GM12878 (cell line): ENCODE measurements at regions not wholly inside any gene's neighbourhood (a gene's known extent, or its start where the extent isn't known, plus 50 kb on each side); places are given as distances from the start of the nearest gene placed in this dataset.

ENCODE experiments used
- EP300 ChIP-seq, 2 experiments: fragments of 150-350 bp in 1 of 2; IDR thresholded peaks; 2 replicates each; pipeline ENCODE4 v1.6.1; 2011 to 2012; ENCODE audit warnings: low read depth in 2 of 2, low read length in 2 of 2, borderline replicate concordance in 1 of 2, improper control_type of control experiment in 1 of 2, inconsistent platforms in 1 of 2; ENCODE audit not compliant: control insufficient read depth in 1 of 2
- GABPA ChIP-seq: IDR thresholded peaks from 2 replicates; pipeline ENCODE4 v1.6.1; 2014; ENCODE audit warnings: antibody characterized with exemption, low read depth, mild to moderate bottlenecking, inconsistent platforms
- POLR2A ChIP-seq: IDR thresholded peaks from 2 replicates; pipeline ENCODE4 v1.6.1; 2011; ENCODE audit warnings: low read depth, mild to moderate bottlenecking, low read length
- TF ChIP-seq, protein P1 (sequence below), 3 experiments: IDR thresholded peaks in 2 of 3; conservative IDR thresholded peaks in 1 of 3; 2 replicates each; pipeline ENCODE4 v1.5.1; 2011; ENCODE audit warnings: low read depth in 3 of 3, low read length in 3 of 3, mild to moderate bottlenecking in 3 of 3, control low read depth in 2 of 3, moderate library complexity in 2 of 3, inconsistent platforms in 1 of 3, mixed read lengths in 1 of 3; ENCODE audit not compliant: control insufficient read depth in 2 of 3, insufficient read depth in 1 of 3; ENCODE audit errors: extremely low read depth in 1 of 3
- TF ChIP-seq, protein P2 (sequence below): fragments of 450-650 bp; formaldehyde crosslinking; IDR thresholded peaks from 2 replicates; pipeline ENCODE4 v1.4.0; 2022; ENCODE audit warnings: mild to moderate bottlenecking, moderate library complexity

DNA sequence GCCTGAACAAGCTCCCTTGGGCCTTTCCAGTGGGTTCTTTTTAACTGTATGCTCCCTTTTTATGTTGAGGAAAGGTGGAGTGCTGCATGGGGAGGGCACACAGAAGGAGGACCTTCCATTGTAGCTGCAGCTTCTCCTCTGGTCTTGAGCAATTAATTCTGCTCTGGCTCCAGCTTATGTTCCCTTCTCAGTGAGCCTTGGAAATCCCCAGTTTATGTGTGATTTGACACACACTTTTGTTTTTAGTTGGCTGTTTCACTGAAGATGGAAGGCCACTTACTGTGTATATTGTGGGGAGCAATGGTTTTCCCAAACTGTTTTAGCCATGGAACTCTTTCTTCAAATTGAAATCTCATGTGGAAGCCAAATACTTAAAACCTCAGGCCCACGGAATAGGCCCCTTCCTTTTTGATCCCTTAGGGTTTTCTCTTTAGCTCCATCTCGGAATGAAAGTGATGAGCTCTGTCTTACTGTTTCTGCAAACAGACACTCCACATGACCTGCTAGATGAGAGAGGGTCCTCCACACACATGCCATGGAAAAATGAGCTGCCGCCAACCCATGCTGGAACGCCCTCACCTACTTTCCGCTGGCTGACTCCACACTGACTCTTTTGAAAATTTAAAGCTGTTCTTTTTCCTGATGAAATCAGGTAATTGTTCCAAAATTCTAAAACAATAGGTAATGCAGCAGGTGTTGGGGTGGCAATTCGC lies 280.9 kb upstream of the SIX2 start:
- no peak for TF ChIP-seq POLR2A
- TF ChIP-seq, protein P1, sequence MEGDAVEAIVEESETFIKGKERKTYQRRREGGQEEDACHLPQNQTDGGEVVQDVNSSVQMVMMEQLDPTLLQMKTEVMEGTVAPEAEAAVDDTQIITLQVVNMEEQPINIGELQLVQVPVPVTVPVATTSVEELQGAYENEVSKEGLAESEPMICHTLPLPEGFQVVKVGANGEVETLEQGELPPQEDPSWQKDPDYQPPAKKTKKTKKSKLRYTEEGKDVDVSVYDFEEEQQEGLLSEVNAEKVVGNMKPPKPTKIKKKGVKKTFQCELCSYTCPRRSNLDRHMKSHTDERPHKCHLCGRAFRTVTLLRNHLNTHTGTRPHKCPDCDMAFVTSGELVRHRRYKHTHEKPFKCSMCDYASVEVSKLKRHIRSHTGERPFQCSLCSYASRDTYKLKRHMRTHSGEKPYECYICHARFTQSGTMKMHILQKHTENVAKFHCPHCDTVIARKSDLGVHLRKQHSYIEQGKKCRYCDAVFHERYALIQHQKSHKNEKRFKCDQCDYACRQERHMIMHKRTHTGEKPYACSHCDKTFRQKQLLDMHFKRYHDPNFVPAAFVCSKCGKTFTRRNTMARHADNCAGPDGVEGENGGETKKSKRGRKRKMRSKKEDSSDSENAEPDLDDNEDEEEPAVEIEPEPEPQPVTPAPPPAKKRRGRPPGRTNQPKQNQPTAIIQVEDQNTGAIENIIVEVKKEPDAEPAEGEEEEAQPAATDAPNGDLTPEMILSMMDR (IDR thresholded peaks at IDR 0.05 in 2 of 3, conservative IDR thresholded peaks at IDR 0.05 in 1 of 3; ENCODE audit: control insufficient read depth in 2 of 3, extremely low read depth in 1 of 3, insufficient read depth in 1 of 3, low read depth in 3 of 3, low read length in 3 of 3), result no peak
- no peak for TF ChIP-seq GABPA
- peak in 1 of 2 experiments; percentile 43; a peak in 1 of 4 replicates for TF ChIP-seq EP300 (IDR thresholded peaks at IDR 0.05; ENCODE audit: borderline replicate concordance in 1 of 2, control insufficient read depth in 1 of 2, low read depth in 2 of 2, low read length in 2 of 2)
- TF ChIP-seq, protein P2, sequence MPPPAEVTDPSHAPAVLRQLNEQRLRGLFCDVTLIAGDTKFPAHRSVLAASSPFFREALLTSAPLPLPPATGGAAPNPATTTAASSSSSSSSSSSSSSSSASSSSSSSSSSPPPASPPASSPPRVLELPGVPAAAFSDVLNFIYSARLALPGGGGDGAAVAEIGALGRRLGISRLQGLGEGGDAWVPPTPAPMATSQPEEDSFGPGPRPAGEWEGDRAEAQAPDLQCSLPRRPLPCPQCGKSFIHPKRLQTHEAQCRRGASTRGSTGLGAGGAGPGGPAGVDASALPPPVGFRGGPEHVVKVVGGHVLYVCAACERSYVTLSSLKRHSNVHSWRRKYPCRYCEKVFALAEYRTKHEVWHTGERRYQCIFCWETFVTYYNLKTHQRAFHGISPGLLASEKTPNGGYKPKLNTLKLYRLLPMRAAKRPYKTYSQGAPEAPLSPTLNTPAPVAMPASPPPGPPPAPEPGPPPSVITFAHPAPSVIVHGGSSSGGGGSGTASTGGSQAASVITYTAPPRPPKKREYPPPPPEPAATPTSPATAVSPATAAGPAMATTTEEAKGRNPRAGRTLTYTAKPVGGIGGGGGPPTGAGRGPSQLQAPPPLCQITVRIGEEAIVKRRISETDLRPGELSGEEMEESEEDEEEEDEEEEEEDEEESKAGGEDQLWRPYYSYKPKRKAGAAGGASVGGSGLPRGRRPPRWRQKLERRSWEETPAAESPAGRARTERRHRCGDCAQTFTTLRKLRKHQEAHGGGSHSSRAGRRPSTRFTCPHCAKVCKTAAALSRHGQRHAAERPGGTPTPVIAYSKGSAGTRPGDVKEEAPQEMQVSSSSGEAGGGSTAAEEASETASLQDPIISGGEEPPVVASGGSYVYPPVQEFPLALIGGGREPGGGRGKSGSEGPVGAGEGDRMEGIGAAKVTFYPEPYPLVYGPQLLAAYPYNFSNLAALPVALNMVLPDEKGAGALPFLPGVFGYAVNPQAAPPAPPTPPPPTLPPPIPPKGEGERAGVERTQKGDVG (CRISPR knock-in tag), result no peak
